HS-5 (cell line): ENCODE measurements at regions not wholly inside any gene's neighbourhood (a gene's known extent, or its start where the extent isn't known, plus 50 kb on each side); places are given as distances from the start of the nearest gene placed in this dataset.

ENCODE experiments used
- DNase-seq: peaks from one replicate; pipeline ENCODE4 v3.0.0-alpha.2; 2012; ENCODE audit warnings: low read depth

GRCh38 chr11:32002311-32002710 is 88.6 kb upstream of the RCN1 start:
- DNase-seq: peak; percentile 48

- DNase-seq: no peak
These were observed 92.9 kb upstream of the RCN1 start for GRCh38 chr11:31997955-31998354.

- DNase-seq: no peak
These were observed 94.6 kb upstream of the RCN1 start for GRCh38 chr11:31996159-31996881.

DNA sequence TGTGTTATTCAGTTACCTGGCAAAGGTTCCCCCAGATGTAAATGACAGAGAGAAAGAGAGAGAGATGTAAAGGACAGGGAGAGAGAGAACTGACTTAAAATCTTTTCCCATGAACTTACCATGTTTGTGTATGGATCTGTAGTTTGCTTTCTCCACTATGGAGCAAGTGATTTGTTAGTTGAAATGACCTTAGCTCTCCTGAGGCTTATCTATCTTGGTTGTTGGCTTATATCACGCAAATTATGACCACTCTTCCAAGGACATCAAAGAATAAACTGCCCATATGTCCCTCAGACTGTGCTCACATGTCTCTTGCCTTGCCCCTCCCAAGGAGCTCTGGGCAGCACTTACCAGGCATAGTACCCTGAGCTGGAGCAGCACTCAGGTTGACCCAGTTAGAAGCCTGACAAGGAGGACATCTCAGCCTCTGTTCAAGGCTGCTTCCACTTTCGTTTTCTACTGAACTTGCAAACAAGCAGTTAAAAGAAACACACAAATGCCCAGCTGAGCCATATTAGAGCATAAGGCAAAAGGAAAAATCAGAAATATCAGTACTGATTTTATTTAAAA is 95.3 kb upstream of the RCN1 start:
- no peak for DNase-seq

DNA sequence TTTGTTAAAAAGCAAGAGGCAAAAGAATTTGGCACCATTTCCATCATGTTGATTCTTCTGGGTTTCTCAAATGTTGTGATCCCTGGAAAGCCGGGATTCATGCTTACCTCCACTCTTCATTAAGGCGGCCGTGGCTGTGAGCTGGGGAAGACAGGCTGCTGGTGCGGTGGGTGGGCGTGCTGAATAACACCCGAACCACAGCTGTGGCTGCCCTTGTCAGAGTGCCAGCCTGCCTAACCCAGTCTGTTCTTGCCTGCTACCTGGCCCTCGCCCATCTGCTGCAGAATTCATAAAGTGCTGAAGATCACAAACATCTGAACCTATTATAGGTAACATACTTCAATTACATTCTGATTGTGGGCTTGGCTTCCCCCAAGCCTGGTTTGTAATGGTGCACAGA is 95.8 kb upstream of the RCN1 start:
- no peak for DNase-seq

DNA sequence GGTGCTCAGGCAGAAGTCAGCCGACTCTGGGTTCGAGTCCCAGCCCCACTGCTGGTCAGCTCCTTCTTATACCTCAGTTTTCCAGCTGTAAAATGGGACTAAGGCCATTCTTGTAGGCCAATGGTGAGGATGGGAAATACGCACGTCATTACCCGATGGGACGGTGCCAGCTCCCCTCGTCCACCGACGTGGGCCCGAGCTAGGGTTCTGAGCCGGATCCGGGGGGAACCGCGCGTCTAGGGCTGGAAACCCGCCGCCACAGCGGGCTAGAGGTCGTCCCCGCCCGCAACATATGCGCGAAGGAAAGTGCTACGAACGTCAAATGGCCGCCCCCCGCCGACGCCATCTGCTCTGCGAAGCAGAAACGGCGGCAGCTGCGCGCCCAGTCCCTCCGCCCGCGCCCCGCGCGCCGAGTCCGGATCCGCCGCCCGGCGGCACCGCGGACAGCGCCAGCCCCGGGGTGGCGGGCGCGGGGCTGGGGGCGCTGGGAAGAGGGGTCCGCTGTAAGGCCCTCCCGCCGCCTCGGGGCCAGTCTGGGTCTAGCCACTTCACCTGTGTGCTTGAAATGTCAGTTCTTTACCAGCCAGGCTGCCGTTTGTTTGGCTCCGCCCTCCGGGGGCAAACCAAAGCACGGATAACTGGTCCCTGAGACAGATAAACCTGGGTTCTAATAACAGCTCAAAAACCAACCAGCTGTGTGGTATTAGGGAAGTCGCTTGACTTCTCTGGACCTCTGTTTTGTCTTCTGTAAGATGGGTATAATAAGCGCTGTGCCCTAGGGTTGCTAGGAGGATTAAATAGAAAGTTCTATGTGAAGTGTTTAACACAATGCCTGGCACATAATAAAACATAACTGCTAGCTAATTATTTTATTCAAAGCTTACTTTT is 103.5 kb upstream of the RCN1 start:
- no peak for DNase-seq

DNA sequence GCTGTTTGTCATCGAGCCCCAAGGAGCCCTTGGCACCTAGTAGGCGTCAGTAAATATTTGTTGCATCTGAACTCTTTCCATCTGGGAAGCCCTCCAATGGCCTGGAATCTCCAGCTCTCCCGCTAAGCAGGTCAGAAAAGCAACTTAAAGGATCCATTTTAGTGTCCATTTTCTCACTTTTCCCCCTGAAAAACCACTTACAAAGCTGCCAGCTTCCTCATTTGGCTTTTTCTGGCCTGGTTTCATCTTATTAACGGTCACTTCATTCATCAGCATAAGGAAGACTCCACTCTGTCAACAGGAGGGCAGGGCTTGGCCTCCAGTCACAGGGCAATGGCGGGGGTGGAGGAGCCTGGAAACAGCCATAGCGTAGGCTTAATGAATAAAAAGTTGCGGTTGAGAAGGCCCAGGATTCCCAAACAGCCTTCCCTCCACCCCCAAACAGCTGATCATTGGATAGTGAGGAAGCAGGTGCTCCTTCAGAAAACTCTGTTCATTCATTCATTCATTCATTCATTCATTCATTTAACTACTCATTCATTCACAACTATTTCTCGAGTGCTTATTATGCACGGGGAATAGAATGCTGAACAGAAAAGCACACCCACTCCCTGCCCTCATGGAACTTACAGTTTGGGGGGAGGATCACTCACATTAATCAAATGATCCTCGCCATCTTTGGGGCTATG is 104.5 kb upstream of the RCN1 start:
- no peak for DNase-seq

DNA sequence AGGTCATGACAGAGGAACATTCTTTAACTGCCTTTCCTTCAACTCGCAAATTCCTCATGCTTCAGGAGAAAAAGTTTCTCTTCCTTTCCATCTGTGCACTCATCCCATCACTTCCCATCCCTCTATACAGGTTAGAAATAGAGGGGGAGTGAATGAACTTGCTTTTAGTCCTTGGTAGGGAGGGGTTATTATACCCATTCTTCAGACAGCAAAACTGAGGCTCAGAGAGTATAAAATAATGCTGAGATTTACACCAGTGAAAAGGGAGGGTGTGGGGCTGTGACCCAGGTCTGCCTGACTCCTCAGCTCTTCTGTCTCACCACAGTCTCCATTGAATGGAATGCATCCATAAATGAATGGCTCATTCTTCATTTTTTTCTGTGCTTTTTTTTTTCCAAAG is 109.4 kb upstream of the RCN1 start:
- DNase-seq: no peak

DNA sequence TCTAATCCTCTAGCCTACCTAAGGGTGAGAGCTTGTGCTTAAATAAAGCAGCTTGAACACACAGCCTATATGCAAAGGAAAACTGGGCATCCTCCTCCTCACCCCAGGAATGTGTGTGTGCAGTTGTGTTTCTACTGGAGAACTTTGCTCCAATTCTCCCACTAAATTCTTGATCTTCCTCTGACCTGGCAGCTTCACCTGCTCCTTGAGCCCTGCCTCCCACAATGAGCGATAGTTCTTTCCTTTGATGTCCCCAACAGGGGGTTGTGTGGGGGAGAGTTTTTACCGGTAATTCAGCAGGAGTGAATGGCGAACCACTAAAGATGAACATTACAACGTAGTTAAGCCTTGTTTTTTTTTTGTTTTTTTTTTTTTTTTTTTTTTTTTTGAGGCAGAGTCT is 113.5 kb upstream of the RCN1 start:
- DNase-seq: no peak

- peak; percentile 90 for DNase-seq
These were observed 116.3 kb upstream of the RCN1 start for GRCh38 chr11:31974366-31975136.

- no peak for DNase-seq
These were observed 117.7 kb upstream of the RCN1 start for GRCh38 chr11:31973172-31973571.

- DNase-seq: no peak
These were observed 118.3 kb upstream of the RCN1 start for GRCh38 chr11:31972623-31973022.

DNA sequence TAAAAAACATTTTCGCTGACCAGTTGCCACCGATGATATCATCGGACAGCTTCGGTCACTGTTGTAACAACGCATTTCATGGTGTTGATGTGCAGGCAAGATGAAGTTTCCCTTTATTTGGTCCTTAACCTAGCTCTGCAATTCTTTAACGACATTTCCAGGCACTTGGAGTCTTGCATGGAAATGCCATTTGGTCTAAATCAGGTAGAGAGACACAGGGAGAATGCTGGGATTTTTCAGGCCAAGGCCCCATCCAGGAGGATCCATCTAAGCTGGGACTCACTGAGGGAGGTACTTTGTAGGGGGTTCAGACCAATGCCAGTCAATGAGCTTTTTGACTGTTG is 121.5 kb upstream of the RCN1 start:
- DNase-seq: no peak

- DNase-seq: peak; percentile 75
These were observed 122.2 kb upstream of the RCN1 start for GRCh38 chr11:31968461-31969358.

DNA sequence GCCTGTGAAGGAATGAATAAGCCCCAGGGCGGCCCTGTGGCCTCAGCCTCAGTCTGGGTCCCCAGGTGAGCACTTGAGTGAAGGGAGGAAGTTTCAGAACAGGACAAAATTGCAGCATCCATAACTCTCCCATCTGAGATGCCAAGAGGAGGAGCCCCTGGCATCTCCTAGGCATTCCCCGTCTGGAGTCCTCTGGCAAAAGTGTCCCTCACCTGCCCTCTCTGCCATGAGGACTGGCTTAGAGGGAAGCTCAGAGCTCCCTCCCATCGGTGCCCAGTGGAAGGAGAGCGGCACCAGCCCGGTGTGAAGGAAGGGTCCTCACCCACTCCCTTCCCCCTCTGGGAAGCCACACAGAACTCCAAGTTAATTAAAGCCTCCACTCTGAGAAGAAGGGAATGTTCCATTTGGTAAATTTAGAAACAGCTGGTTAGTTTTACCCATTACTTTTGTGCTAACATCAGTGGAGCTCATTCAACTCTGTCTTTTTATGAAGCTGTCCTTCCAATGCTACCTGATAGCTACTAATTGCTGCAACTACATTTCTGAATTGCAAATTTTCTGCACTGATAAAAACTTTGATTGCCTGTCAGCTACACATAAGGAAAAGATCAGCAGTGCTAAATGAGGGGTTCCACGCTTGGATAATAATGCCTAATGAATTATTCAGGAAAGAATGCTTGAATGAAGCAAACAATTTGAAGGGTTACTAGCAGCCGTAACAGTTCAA is 123.3 kb upstream of the RCN1 start:
- no peak for DNase-seq

DNA sequence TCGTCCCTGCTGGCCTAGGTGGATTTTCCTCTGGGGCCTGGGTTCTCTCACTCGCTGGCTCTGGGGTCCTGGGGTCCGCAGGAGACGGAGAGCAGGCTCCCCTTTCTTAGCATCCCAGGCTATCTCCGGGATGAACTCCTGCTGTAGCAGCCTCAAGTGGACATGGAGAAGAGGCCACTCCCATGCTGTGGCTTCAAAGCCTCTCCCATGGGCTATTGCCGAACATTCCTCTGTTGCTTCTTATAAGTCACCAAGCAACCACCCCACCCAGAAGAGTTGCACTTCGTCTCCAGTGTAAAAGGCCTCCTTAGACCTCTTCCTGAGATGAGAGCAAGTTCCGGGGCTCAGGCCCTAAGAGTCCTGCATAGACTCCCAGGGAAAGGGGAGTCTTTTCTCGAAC is 124.0 kb upstream of the RCN1 start:
- no peak for DNase-seq

GRCh38 chr11:31964181-31964580 is 126.7 kb upstream of the RCN1 start:
- DNase-seq: no peak

- DNase-seq: no peak
These were observed 130.7 kb upstream of the RCN1 start for GRCh38 chr11:31960126-31960525.

DNA sequence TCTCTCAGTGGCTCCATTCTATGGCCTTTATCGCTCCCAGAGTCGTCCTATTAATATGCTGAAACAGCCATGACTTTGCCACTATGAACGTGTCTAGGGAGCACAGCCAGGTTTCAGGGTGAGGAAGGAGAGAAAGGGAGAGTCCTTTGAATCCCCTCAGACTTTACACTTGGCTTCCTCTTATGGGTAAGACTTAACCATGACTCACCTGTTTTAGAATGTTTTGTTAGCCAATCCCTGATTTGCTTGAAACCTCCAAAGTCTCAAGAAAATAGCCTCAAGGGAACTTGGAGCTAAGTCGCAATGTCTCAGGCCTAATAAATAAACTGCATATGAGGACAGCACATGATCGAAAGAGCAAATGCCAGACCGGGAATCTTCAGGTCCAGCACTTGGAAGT is 131.2 kb upstream of the RCN1 start:
- DNase-seq: no peak

- DNase-seq: no peak
These were observed 132.7 kb upstream of the RCN1 start for GRCh38 chr11:31958076-31958735.
